BE2C (cell line): ENCODE measurements at regions not wholly inside any gene's neighbourhood (a gene's known extent, or its start where the extent isn't known, plus 50 kb on each side); places are given as distances from the start of the nearest gene placed in this dataset.
A peak's percentile ranks its signal among the peaks of the same experiment; 100 is the strongest.

Experiments used
- DNase-seq: peaks from one replicate; pipeline ENCODE4 v3.0.0-alpha.2; 2020
- H3K27me3 ChIP-seq: fragments of 250-450 bp; sonication (Bioruptor Pico); 2 replicates; pipeline ENCODE4 v1.5.1; 2020; ENCODE audit warnings: mild to moderate bottlenecking
- H3K36me3 ChIP-seq: fragments of 250-450 bp; sonication (Bioruptor Pico); 2 replicates; pipeline ENCODE4 v1.5.1; 2020; ENCODE audit warnings: mild to moderate bottlenecking
- H3K4me1 ChIP-seq: fragments of 250-450 bp; sonication (Bioruptor Pico); 2 replicates; pipeline ENCODE4 v1.5.1; 2020
- H3K4me3 ChIP-seq: 2 replicates; pipeline ENCODE4 v1.5.1; 2011; ENCODE audit warnings: low read depth, low read length
- H3K9me3 ChIP-seq: fragments of 250-450 bp; sonication (Bioruptor Pico); 2 replicates; pipeline ENCODE4 v1.5.1; 2020
- CTCF ChIP-seq: IDR thresholded peaks from 2 replicates; pipeline ENCODE4 v1.5.1; 2012; ENCODE audit warnings: mild to moderate bottlenecking, low read depth, low read length

GRCh38 chr13:73242515-73243015 lies 183.8 kb downstream of the KLF5 start:
- Histone ChIP-seq H3K4me3 (no peak overlapping the region), H3K9me3 (no peaks in the 10 kb centered on the region), H3K36me3 (no peaks in the 10 kb centered on the region), H3K4me1 (no peaks in the 10 kb centered on the region), H3K27me3 (0 out of 2 replicates have a peak, but pooled peaks cover 3% of the 10 kb centered on the region)
- no peak for DNase-seq
- TF ChIP-seq CTCF = no peak

GRCh38 chr13:73240193-73240592 lies 181.4 kb downstream of the KLF5 start:
- H3K36me3 ChIP-seq = no peaks in the 10 kb centered on the region
- H3K27me3 ChIP-seq = 0 out of 2 replicates have a peak, but pooled peaks cover 3% of the 10 kb centered on the region
- no peaks in the 10 kb centered on the region for H3K9me3 ChIP-seq
- no peak overlapping the region for H3K4me3 ChIP-seq
- no peak for TF ChIP-seq CTCF
- H3K4me1 ChIP-seq = no peaks in the 10 kb centered on the region
- DNase-seq = no peak

DNA sequence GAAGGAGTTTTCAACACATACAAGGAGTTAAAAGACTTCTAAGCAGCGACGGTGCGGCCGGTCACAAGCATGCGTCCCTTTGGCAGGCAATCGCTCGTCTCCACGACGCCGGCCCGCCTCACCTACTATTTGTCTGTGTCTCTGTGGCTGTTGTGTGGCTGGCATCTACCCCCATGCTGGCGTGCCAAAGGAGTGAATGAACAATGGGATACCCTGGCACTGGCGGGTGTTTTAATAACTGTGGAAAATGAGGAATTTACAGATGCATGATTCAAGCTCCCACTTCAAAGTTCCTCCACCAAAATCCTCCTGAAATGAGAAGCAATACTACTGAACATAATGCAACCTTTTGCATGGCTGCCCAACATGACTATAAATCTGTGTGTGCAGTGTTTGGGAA lies 176.6 kb downstream of the KLF5 start:
- Histone ChIP-seq H3K9me3 (no peaks in the 10 kb centered on the region), H3K4me3 (no peak overlapping the region), H3K4me1 (no peaks in the 10 kb centered on the region), H3K36me3 (no peaks in the 10 kb centered on the region), H3K27me3 (0 out of 2 replicates have a peak, but pooled peaks cover 3% of the 10 kb centered on the region)
- no peak for TF ChIP-seq CTCF
- DNase-seq = no peak

- Histone ChIP-seq H3K27me3 (peaks cover 3% of the 10 kb centered on the region; the same call in 1 of the 2 replicates), H3K9me3 (no peaks in the 10 kb centered on the region), H3K4me3 (no peak overlapping the region), H3K4me1 (no peaks in the 10 kb centered on the region), H3K36me3 (no peaks in the 10 kb centered on the region)
- TF ChIP-seq CTCF = no peak
- DNase-seq = no peak
These were observed 172.7 kb downstream of the KLF5 start for GRCh38 chr13:73231471-73231870.

- Histone ChIP-seq H3K9me3 (no peaks in the 10 kb centered on the region), H3K27me3 (peaks cover 3% of the 10 kb centered on the region; the same call in 1 of the 2 replicates), H3K4me3 (no peak overlapping the region), H3K36me3 (no peaks in the 10 kb centered on the region), H3K4me1 (no peaks in the 10 kb centered on the region)
- DNase-seq = no peak
- TF ChIP-seq CTCF = no peak
These were observed 171.9 kb downstream of the KLF5 start for GRCh38 chr13:73230716-73231115.

DNA sequence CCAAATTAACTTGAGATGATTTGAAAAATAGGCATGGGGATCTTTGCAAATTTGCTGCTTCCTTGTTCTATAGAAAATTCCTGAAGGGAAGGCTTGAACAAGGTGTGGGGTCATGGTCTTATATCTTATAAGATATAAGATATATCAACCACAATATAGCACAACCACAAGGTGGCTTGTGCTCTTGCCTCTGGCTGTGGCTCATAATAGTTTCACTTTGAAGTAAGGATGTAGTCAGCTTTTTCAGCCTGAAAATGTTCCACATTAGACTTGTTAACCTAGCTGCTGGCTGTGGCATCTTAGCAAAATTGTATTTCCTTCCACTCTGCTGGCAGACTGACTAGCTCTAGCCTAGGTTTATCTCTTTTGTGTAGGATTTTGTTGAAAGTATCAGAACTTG lies 169.7 kb downstream of the KLF5 start:
- no peak overlapping the region for H3K4me3 ChIP-seq
- H3K27me3 ChIP-seq = peaks cover 3% of the 10 kb centered on the region; the same call in 1 of the 2 replicates
- no peak for DNase-seq
- H3K4me1 ChIP-seq = no peaks in the 10 kb centered on the region
- H3K36me3 ChIP-seq = no peaks in the 10 kb centered on the region
- no peaks in the 10 kb centered on the region for H3K9me3 ChIP-seq
- 0 out of 2 replicates have a peak, but pooled peaks have one; percentile 2 for TF ChIP-seq CTCF
